GM19328 (cell line): ENCODE measurements at regions not wholly inside any gene's neighbourhood (a gene's known extent, or its start where the extent isn't known, plus 50 kb on each side); places are given as distances from the start of the nearest gene placed in this dataset.
"Not testable (repeated sequence)": the region's sequence is repeated elsewhere in the genome, so short reads cannot be mapped to it uniquely, and the experiment has no call there.

Experiments used
- ATAC-seq: cut with Tn5 transposase; IDR thresholded peaks from one replicate; pipeline ENCODE4 v1.9.1; 2021; ENCODE audit warnings: mild to moderate bottlenecking, moderate library complexity; ENCODE audit not compliant: unreplicated experiment

- no peak for ATAC-seq
Measured at GRCh38 chr7:96770758-96771157, 61.1 kb upstream of the SEM1 start.

- ATAC-seq = no peak
Measured at GRCh38 chr7:96772139-96772694, 62.6 kb upstream of the SEM1 start.

GRCh38 chr7:96773483-96773882 is 63.8 kb upstream of the SEM1 start:
- ATAC-seq = no peak

GRCh38 chr7:96774358-96774757 is 64.7 kb upstream of the SEM1 start:
- no peak for ATAC-seq

GRCh38 chr7:96775046-96775445 is 65.4 kb upstream of the SEM1 start:
- no peak for ATAC-seq

- no peak for ATAC-seq
Measured at GRCh38 chr7:96778263-96778662, 68.6 kb upstream of the SEM1 start.

GRCh38 chr7:96781919-96782318 is 72.3 kb upstream of the SEM1 start:
- ATAC-seq = no peak

GRCh38 chr7:96782686-96783298 is 73.1 kb upstream of the SEM1 start:
- ATAC-seq = not testable (repeated sequence)

- ATAC-seq = no peak
Measured at GRCh38 chr7:96784597-96784996, 75.0 kb upstream of the SEM1 start.

- no peak for ATAC-seq
Measured at GRCh38 chr7:96786261-96786997, 76.8 kb upstream of the SEM1 start.

GRCh38 chr7:96786998-96787395 is 77.4 kb upstream of the SEM1 start:
- ATAC-seq = no peak

GRCh38 chr7:96789914-96790313 is 80.3 kb upstream of the SEM1 start:
- ATAC-seq = no peak

- ATAC-seq = no peak
Measured at GRCh38 chr7:96792115-96792514, 82.5 kb upstream of the SEM1 start.

- ATAC-seq = no peak
Measured at GRCh38 chr7:96794063-96794462, 84.4 kb upstream of the SEM1 start.

GRCh38 chr7:96800122-96800521 is 90.5 kb upstream of the SEM1 start:
- ATAC-seq = no peak

- ATAC-seq = no peak
Measured at GRCh38 chr7:96800824-96801223, 91.2 kb upstream of the SEM1 start.

GRCh38 chr7:96819111-96819700 is 109.6 kb upstream of the SEM1 start:
- no peak for ATAC-seq

GRCh38 chr7:96821131-96821530 is 111.5 kb upstream of the SEM1 start:
- not testable (repeated sequence) for ATAC-seq

GRCh38 chr7:96822824-96823223 is 113.2 kb upstream of the SEM1 start:
- ATAC-seq = no peak

- ATAC-seq = no peak
Measured at GRCh38 chr7:96823274-96823673, 113.6 kb upstream of the SEM1 start.

GRCh38 chr7:96824686-96825085 is 115.0 kb upstream of the SEM1 start:
- ATAC-seq = no peak

- ATAC-seq = no peak
Measured at GRCh38 chr7:96825285-96825684, 115.6 kb upstream of the SEM1 start.
